PC-3 (cell line): ENCODE measurements at regions not wholly inside any gene's neighbourhood (a gene's known extent, or its start where the extent isn't known, plus 50 kb on each side); places are given as distances from the start of the nearest gene placed in this dataset.

Experiments
- ATAC-seq: fragments of 200-7000 bp; cut with Tn5 transposase; 2 replicates; pipeline ENCODE4 v1.9.1; 2020; ENCODE audit warnings: mild to moderate bottlenecking, moderate library complexity
- BruUV-seq: library from RNA; stranded (reverse); fragments of 400-500 nt; replicated peaks from 2 replicates; lab custom pipeline; 2021; lab: Mats Ljungman, UMichigan
- CTCF ChIA-PET: fragments of 300-600 bp; sonication (Branson Sonifier 250); formaldehyde crosslinking; loops from one replicate; lab custom pipeline; 2022; ENCODE audit warnings: antibody characterized with exemption; lab: Charles Lee
- POLR2A ChIA-PET: fragments of 300-600 bp; sonication (Branson Sonifier 250); formaldehyde crosslinking; loops from one replicate; lab custom pipeline; 2022; ENCODE audit warnings: antibody characterized with exemption; ENCODE audit not compliant: unreplicated experiment; lab: Charles Lee
- DNase-seq: peaks from one replicate; pipeline ENCODE4 v3.0.0-alpha.2; 2015
- H2AFZ ChIP-seq: fragments of 300-600 bp; sonication (generic); 2 replicates; pipeline ENCODE4 v1.6.0; 2016; ENCODE audit warnings: antibody characterized with exemption, low read length
- H3F3A ChIP-seq: fragments of 300-600 bp; sonication (generic); one replicate; pipeline ENCODE4 v1.6.0; 2017; ENCODE audit warnings: antibody characterized with exemption, low read length, control low read depth, mild to moderate bottlenecking; ENCODE audit not compliant: unreplicated experiment
- H3K27ac ChIP-seq: fragments of 300-600 bp; sonication (generic); 2 replicates; pipeline ENCODE4 v1.5.1; 2016; ENCODE audit warnings: mild to moderate bottlenecking, low read length
- H3K27me3 ChIP-seq: fragments of 300-600 bp; sonication (generic); 2 replicates; pipeline ENCODE4 v1.6.1; 2016; ENCODE audit warnings: low read length, mixed read lengths
- H3K36me3 ChIP-seq: fragments of 300-600 bp; sonication (generic); 2 replicates; pipeline ENCODE4 v1.6.1; 2016; ENCODE audit warnings: low read depth, mixed run types, low read length, mixed read lengths
- H3K4me1 ChIP-seq: fragments of 300-600 bp; sonication (generic); 2 replicates; pipeline ENCODE4 v1.5.1; 2016; ENCODE audit warnings: low read length; ENCODE audit not compliant: insufficient read depth
- H3K4me2 ChIP-seq: fragments of 300-600 bp; sonication (generic); 2 replicates; pipeline ENCODE4 v1.6.0; 2016; ENCODE audit warnings: low read length
- H3K4me3 ChIP-seq: fragments of 300-600 bp; sonication (generic); 2 replicates; pipeline ENCODE4 v1.5.1; 2016; ENCODE audit warnings: mild to moderate bottlenecking, low read length, mixed read lengths
- H3K79me2 ChIP-seq: fragments of 300-600 bp; sonication (generic); 2 replicates; pipeline ENCODE4 v1.6.1; 2017; ENCODE audit warnings: low read length, mixed read lengths
- H3K9ac ChIP-seq: fragments of 300-600 bp; sonication (generic); 2 replicates; pipeline ENCODE4 v1.6.0; 2016; ENCODE audit warnings: mild to moderate bottlenecking, low read length
- H3K9me2 ChIP-seq: fragments of 300-600 bp; sonication (generic); replicated peaks from 2 replicates; pipeline ENCODE4 v1.6.1; 2016; ENCODE audit warnings: mixed run types, low read length, mixed read lengths
- H3K9me3 ChIP-seq: fragments of 300-600 bp; sonication (generic); 2 replicates; pipeline ENCODE4 v1.6.1; 2016; ENCODE audit warnings: low read length, mixed read lengths
- H4K20me1 ChIP-seq: fragments of 300-600 bp; sonication (generic); 2 replicates; pipeline ENCODE4 v1.6.1; 2016; ENCODE audit warnings: low read length, mixed read lengths
- CTCF ChIP-seq: fragments of 300-600 bp; sonication (generic); conservative IDR thresholded peaks from 2 replicates; pipeline ENCODE4 v1.5.1; 2017; ENCODE audit warnings: antibody characterized with exemption, low read depth, mild to moderate bottlenecking, low read length
- EZH2 ChIP-seq: fragments of 300-600 bp; sonication (generic); IDR thresholded peaks from one replicate; pipeline ENCODE4 v1.6.1; 2017; ENCODE audit warnings: antibody characterized with exemption, mild to moderate bottlenecking, low read length; ENCODE audit not compliant: unreplicated experiment
- EZH2phosphoT487 ChIP-seq: fragments of 300-600 bp; sonication (generic); IDR thresholded peaks from 2 replicates; pipeline ENCODE4 v1.6.1; 2018; ENCODE audit warnings: mild to moderate bottlenecking, antibody characterized with exemption, low read length, borderline replicate concordance
- intact Hi-C: fragments of 100-400 bp; cut with micrococcal nuclease; formaldehyde crosslinking; loops from 2 replicates; pipeline ENCODE4 v1.9.0; 2023

DNA sequence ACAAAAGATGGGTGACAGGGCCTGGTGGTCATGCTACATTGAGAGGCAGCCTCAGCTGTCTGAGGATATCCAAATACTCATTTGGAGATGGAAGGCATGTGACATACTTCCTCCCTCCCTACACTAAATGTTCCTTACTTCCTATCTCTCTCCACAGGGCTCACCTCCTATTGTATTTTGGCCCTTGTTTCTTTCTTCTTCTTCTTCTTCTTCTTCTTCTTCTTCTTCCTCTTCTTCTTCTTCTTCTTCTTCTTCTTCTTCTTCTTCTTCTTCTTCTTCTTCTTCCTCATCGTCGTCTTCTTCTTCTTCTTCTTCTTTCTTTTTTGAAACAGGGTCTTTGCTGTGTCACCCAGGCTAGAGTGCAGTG, 71.8 kb upstream of the POMP start:
- no peaks in the 10 kb centered on the region for H3F3A ChIP-seq
- no TSS peak for BruUV-seq
- H3K9ac ChIP-seq, result no peak overlapping the region
- H3K4me1 ChIP-seq, result 0 out of 2 replicates have a peak, but pooled peaks cover 4% of the 10 kb centered on the region
- no peaks in the 10 kb centered on the region for H4K20me1 ChIP-seq
- no peak overlapping the region for H3K27ac ChIP-seq
- peaks cover 17% of the 10 kb centered on the region for H3K27me3 ChIP-seq
- H3K4me2 ChIP-seq, result no peak overlapping the region
- CTCF ChIA-PET, result no interaction called here
- POLR2A ChIA-PET, result no interaction called here
- no peaks in the 10 kb centered on the region for H3K9me3 ChIP-seq
- no peaks in the 10 kb centered on the region for H3K36me3 ChIP-seq
- intact Hi-C loops, result no loop called here
- TF ChIP-seq CTCF, result no peak
- no peak for TF ChIP-seq EZH2
- no peak for TF ChIP-seq EZH2phosphoT487
- DNase-seq (no peak), ATAC-seq (no peak)
- H2AFZ ChIP-seq, result no peak overlapping the region
- H3K4me3 ChIP-seq, result no peak overlapping the region
- H3K79me2 ChIP-seq, result no peaks in the 10 kb centered on the region
- H3K9me2 ChIP-seq, result no peaks in the 10 kb centered on the region

DNA sequence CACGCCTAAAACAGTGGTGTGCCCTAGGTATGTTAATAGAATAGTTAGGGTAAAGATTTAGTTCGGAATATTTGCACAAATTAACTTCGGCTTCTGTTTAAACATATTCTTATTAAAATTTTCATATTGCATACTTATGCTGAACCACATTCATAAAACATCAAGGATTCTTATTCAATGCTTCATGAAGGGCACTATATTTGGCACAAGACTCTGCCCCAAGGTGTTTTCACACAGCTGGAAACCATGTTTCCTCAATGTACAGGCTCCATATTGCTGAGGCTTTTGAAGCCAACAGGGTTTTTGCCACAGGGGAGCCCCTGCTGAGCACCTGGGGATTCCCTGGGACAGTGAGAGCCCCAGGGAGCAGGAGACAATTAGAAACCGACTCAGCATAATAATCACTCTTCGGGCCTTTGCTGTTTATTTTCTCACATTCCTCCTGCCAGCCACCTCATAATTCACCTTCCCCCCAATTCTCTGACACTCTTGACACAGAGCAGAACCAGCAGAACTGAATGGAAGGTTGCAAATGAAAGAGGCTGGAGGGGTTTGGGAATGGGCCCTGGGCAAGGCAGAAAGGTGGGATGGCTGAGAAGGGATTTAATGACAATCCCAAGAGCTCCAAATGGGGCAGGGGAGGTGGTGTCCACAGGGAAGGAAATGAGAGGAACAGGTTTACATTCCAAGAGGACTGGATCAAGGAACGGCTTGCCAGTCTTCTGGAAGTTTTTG, 72.3 kb upstream of the POMP start:
- H3K27ac ChIP-seq, result no peak overlapping the region
- H3K9me2 ChIP-seq, result no peaks in the 10 kb centered on the region
- intact Hi-C loops, result no loop called here
- H4K20me1 ChIP-seq, result no peaks in the 10 kb centered on the region
- no peaks in the 10 kb centered on the region for H3F3A ChIP-seq
- ChIA-PET CTCF (no interaction called here), POLR2A (no interaction called here)
- H3K4me1 ChIP-seq, result 0 out of 2 replicates have a peak, but pooled peaks cover 4% of the 10 kb centered on the region
- TF ChIP-seq EZH2phosphoT487 (no peak), EZH2 (no peak), CTCF (no peak)
- no peaks in the 10 kb centered on the region for H3K36me3 ChIP-seq
- no TSS peak for BruUV-seq
- no peak overlapping the region for H2AFZ ChIP-seq
- H3K4me2 ChIP-seq, result no peak overlapping the region
- no peak overlapping the region for H3K9ac ChIP-seq
- no peak overlapping the region for H3K4me3 ChIP-seq
- H3K27me3 ChIP-seq, result peaks cover 16% of the 10 kb centered on the region
- no peaks in the 10 kb centered on the region for H3K79me2 ChIP-seq
- H3K9me3 ChIP-seq, result no peaks in the 10 kb centered on the region
- DNase-seq (no peak), ATAC-seq (no peak)

DNA sequence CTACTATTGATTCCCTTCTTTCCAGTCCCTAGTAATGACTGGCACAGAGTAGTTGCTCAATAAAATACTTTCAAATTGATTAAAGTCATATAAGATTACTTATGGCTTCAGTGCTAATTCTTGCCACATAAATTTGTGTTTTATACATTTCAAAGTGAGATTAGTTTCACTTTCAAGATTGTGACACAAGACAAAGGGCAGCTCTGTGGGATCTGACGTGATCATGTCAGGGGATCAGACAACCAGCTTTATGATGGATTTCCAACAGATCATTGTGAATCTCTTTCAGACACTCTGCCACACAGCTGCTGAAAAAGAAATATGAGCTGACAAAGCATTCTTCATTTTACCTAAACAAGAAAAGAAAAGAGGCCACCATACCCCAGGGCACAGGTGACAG, 73.4 kb upstream of the POMP start:
- Histone ChIP-seq H3K4me2 (no peak overlapping the region), H3K9me3 (no peaks in the 10 kb centered on the region), H3K4me1 (0 out of 2 replicates have a peak, but pooled peaks cover 4% of the 10 kb centered on the region), H3K4me3 (no peak overlapping the region), H3K79me2 (no peaks in the 10 kb centered on the region), H4K20me1 (no peaks in the 10 kb centered on the region), H3F3A (no peaks in the 10 kb centered on the region), H3K9ac (no peak overlapping the region), H3K27me3 (peaks cover 10% of the 10 kb centered on the region), H3K9me2 (no peaks in the 10 kb centered on the region), H3K27ac (no peak overlapping the region), H2AFZ (no peak overlapping the region), H3K36me3 (no peaks in the 10 kb centered on the region)
- POLR2A ChIA-PET, result no interaction called here
- CTCF ChIA-PET, result no interaction called here
- intact Hi-C loops, result no loop called here
- ATAC-seq (no peak), DNase-seq (no peak)
- no TSS peak for BruUV-seq
- TF ChIP-seq CTCF (no peak), EZH2 (no peak), EZH2phosphoT487 (no peak)
